DND-41 (cell line): ENCODE measurements at regions not wholly inside any gene's neighbourhood (a gene's known extent, or its start where the extent isn't known, plus 50 kb on each side); places are given as distances from the start of the nearest gene placed in this dataset.

Experiments
- ATAC-seq: fragments of 200-7000 bp; cut with Tn5 transposase; 3 replicates; pipeline ENCODE4 v1.9.1; 2021; ENCODE audit warnings: low read depth; ENCODE audit not compliant: insufficient read depth
- DNase-seq: peaks from one replicate; pipeline ENCODE4 v3.0.0-alpha.2; 2020
- H2AFZ ChIP-seq: 2 replicates; pipeline ENCODE4 v1.6.0; 2012; ENCODE audit warnings: low read depth, low read length
- H3K27ac ChIP-seq: 2 replicates; pipeline ENCODE4 v1.5.1; 2012; ENCODE audit warnings: low read length, inconsistent platforms
- H3K27me3 ChIP-seq: fragments of 200-600 bp; sonication (generic); 2 replicates; pipeline ENCODE4 v1.6.0; 2012; ENCODE audit warnings: low read length, mild to moderate bottlenecking, inconsistent platforms; ENCODE audit not compliant: insufficient read depth, poor library complexity
- H3K36me3 ChIP-seq: 2 replicates; pipeline ENCODE4 v1.5.1; 2012; ENCODE audit warnings: low read length, inconsistent platforms; ENCODE audit not compliant: insufficient read depth
- H3K4me1 ChIP-seq: 2 replicates; pipeline ENCODE4 v1.5.1; 2012; ENCODE audit warnings: mild to moderate bottlenecking, low read length; ENCODE audit not compliant: insufficient read depth
- H3K4me2 ChIP-seq: 2 replicates; pipeline ENCODE4 v1.6.0; 2012; ENCODE audit warnings: mild to moderate bottlenecking, moderate library complexity, low read length, inconsistent platforms; ENCODE audit not compliant: insufficient read depth
- H3K4me3 ChIP-seq, 2 experiments: fragments of 200-600 bp in 1 of 2; shearing (Covaris generic) in 1 of 2; 2 replicates each; pipeline ENCODE4 v1.5.1; 2012 to 2016; ENCODE audit warnings: inconsistent platforms in 2 of 2, low read length in 2 of 2, mild to moderate bottlenecking in 2 of 2, low read depth in 1 of 2, moderate library complexity in 1 of 2
- H3K79me2 ChIP-seq: 2 replicates; pipeline ENCODE4 v1.6.0; 2012; ENCODE audit warnings: low read length, inconsistent platforms; ENCODE audit not compliant: insufficient read depth
- H3K9ac ChIP-seq: 2 replicates; pipeline ENCODE4 v1.6.0; 2012; ENCODE audit warnings: low read depth, mild to moderate bottlenecking, inconsistent platforms, low read length, moderate library complexity
- H3K9me3 ChIP-seq: 2 replicates; pipeline ENCODE4 v1.5.1; 2012; ENCODE audit warnings: low read length, moderate library complexity, mild to moderate bottlenecking, inconsistent platforms; ENCODE audit not compliant: insufficient read depth, severe bottlenecking
- H4K20me1 ChIP-seq: 2 replicates; pipeline ENCODE4 v1.6.0; 2012; ENCODE audit warnings: low read length; ENCODE audit not compliant: insufficient read depth
- CTCF ChIP-seq: IDR thresholded peaks from 2 replicates; pipeline ENCODE4 v1.5.1; 2012; ENCODE audit warnings: borderline replicate concordance, low read length, moderate library complexity, mild to moderate bottlenecking; ENCODE audit not compliant: poor library complexity, severe bottlenecking; ENCODE audit errors: extremely low read depth
- EZH2 ChIP-seq: IDR thresholded peaks from 3 replicates; pipeline ENCODE4 v1.6.1; 2012; ENCODE audit warnings: borderline replicate concordance, low read depth, mild to moderate bottlenecking, moderate library complexity, low read length, inconsistent platforms; ENCODE audit not compliant: severe bottlenecking

- H3K4me1 ChIP-seq, result no peaks in the 10 kb centered on the region
- TF ChIP-seq EZH2, result no peak
- TF ChIP-seq CTCF, result no peak
- H3K36me3 ChIP-seq, result no peaks in the 10 kb centered on the region
- no peak overlapping the region for H3K9ac ChIP-seq
- ATAC-seq (no peak), DNase-seq (no peak)
- no peaks in the 10 kb centered on the region for H4K20me1 ChIP-seq
- H3K79me2 ChIP-seq, result no peaks in the 10 kb centered on the region
- H3K27ac ChIP-seq, result no peak overlapping the region
- H2AFZ ChIP-seq, result no peak overlapping the region
- no peak overlapping the region for H3K4me3 ChIP-seq
- no peak overlapping the region for H3K4me2 ChIP-seq
- no peaks in the 10 kb centered on the region for H3K9me3 ChIP-seq
- H3K27me3 ChIP-seq, result no peaks in the 10 kb centered on the region
Measured at GRCh38 chr4:170721812-170722373, 632.1 kb upstream of the AADAT start.

- no peak for ATAC-seq
Measured at GRCh38 chr4:170716868-170717267, 627.1 kb upstream of the AADAT start.

GRCh38 chr4:170705907-170706306, 616.2 kb upstream of the AADAT start:
- Histone ChIP-seq H3K27ac (no peak overlapping the region), H3K27me3 (no peaks in the 10 kb centered on the region), H3K36me3 (no peaks in the 10 kb centered on the region), H3K79me2 (no peaks in the 10 kb centered on the region), H3K9me3 (no peaks in the 10 kb centered on the region), H4K20me1 (no peaks in the 10 kb centered on the region), H3K4me1 (no peaks in the 10 kb centered on the region), H3K9ac (no peak overlapping the region), H2AFZ (no peak overlapping the region), H3K4me3 (no peak overlapping the region), H3K4me2 (no peak overlapping the region)
- no peak for ATAC-seq
- no peak for DNase-seq
- TF ChIP-seq CTCF (no peak), EZH2 (no peak)

More at GRCh38 chr4:170716868-170717267, 627.1 kb upstream of the AADAT start:
- H3K4me3 ChIP-seq, result no peak overlapping the region
- no peaks in the 10 kb centered on the region for H3K36me3 ChIP-seq
- no peaks in the 10 kb centered on the region for H3K4me1 ChIP-seq
- no peaks in the 10 kb centered on the region for H3K27me3 ChIP-seq
- H2AFZ ChIP-seq, result no peak overlapping the region
- DNase-seq, result no peak
- no peaks in the 10 kb centered on the region for H3K9me3 ChIP-seq
- TF ChIP-seq EZH2 (no peak), CTCF (no peak)
- no peaks in the 10 kb centered on the region for H3K79me2 ChIP-seq
- H3K4me2 ChIP-seq, result no peak overlapping the region
- no peaks in the 10 kb centered on the region for H4K20me1 ChIP-seq
- no peak overlapping the region for H3K27ac ChIP-seq
- H3K9ac ChIP-seq, result no peak overlapping the region

GRCh38 chr4:170700064-170700463, 610.3 kb upstream of the AADAT start:
- no peaks in the 10 kb centered on the region for H3K36me3 ChIP-seq
- H3K9me3 ChIP-seq, result no peaks in the 10 kb centered on the region
- no peak overlapping the region for H3K4me3 ChIP-seq
- TF ChIP-seq CTCF, result no peak
- TF ChIP-seq EZH2, result no peak
- no peaks in the 10 kb centered on the region for H4K20me1 ChIP-seq
- no peak for ATAC-seq
- no peak overlapping the region for H3K9ac ChIP-seq
- no peak for DNase-seq
- H3K27ac ChIP-seq, result no peak overlapping the region
- no peak overlapping the region for H2AFZ ChIP-seq
- no peak overlapping the region for H3K4me2 ChIP-seq
- no peaks in the 10 kb centered on the region for H3K79me2 ChIP-seq
- no peaks in the 10 kb centered on the region for H3K4me1 ChIP-seq
- H3K27me3 ChIP-seq, result no peaks in the 10 kb centered on the region
